HG03432 (cell line): ENCODE measurements at regions not wholly inside any gene's neighbourhood (a gene's known extent, or its start where the extent isn't known, plus 50 kb on each side); places are given as distances from the start of the nearest gene placed in this dataset.
"Not testable (repeated sequence)": the region's sequence is repeated elsewhere in the genome, so short reads cannot be mapped to it uniquely, and the experiment has no call there.

Source experiments
- ATAC-seq: cut with Tn5 transposase; IDR thresholded peaks from one replicate; pipeline ENCODE4 v1.9.1; 2021; ENCODE audit warnings: mild to moderate bottlenecking, moderate library complexity; ENCODE audit not compliant: unreplicated experiment

- peak; percentile 93 for ATAC-seq
These were observed 51.4 kb upstream of the LSM6 start for GRCh38 chr4:146124023-146124680.

DNA sequence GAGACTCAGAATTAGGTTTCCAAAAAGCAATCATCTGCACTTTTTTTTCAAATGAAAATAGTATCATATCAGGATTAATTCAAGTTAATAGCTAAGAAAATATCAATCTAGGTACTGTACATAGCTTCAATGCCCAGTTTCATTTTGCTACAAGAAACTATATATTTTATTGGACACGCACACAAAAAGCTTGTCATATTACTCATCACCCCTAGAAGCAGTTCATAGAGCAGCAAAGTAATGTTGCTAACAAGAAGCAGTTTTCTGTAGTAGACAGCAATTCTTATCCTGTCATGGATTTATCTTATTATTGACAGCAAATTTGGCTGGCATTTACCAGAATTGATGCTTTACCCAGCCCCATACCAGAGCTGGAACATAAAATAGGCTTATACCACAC lies 52.3 kb upstream of the LSM6 start:
- ATAC-seq: peak; percentile 42

DNA sequence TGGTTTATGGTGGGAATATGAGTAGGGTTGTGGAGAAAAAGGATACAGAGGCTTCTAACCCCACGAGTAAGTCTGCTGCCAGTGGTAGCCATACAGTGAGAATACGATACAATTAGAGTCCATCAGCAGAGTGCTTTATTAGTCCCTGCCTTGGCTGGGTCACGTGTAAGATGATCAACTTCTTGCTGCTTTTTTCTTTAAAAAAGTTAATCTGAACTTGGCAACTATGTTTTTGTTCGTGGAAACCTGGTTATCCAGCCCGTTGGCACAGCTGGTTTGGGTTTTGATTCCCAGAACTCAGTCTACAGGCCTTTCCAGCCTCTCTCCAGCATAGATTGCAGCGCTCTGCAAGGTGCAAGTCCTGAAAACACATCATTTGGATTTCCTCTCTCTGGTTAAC lies 53.1 kb upstream of the LSM6 start:
- ATAC-seq: no peak

DNA sequence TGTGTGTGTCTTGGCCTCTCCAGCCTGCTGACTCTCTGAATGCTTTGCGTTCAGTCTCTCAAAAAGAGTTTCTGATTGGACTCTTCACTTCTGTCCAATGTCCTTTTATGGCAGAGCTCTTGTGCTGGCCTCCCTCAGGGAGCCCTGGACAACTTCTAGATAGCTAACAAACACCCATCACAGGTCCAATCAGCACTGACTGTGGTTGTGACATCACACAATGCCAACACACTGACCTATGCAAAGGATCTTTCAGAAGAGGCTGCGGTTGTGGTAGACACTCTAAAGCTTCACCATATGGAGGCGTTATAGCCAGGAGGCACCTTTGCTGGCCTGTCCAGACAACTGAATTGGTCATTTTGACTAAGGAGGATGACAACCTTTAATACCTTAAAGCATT lies 53.8 kb upstream of the LSM6 start:
- no peak for ATAC-seq

DNA sequence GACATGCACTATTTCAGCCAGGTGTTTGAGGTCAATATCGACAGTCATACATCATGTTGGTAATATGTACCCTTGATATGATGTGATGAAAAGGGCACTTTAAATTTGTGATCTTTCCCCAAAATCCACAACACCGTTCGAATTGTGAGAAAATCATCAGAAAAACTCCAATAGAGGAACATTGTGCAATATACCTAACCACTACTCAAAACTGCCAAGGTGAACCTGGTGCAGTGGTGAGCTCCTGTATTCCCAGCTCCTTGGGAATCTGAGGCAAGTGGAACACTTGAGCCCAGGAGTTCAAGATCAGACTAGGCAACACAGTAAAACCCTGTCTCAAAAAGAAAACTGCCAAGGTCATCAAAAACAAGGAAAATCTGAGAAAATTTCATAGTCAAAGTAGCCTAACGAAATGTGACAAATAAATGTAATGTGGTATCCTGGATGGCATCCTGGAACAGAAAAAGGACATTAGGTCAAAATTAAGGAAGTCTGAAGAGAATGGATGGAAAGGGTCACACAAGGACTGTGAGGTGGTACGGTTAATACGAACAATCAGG lies 55.6 kb upstream of the LSM6 start:
- ATAC-seq: no peak

DNA sequence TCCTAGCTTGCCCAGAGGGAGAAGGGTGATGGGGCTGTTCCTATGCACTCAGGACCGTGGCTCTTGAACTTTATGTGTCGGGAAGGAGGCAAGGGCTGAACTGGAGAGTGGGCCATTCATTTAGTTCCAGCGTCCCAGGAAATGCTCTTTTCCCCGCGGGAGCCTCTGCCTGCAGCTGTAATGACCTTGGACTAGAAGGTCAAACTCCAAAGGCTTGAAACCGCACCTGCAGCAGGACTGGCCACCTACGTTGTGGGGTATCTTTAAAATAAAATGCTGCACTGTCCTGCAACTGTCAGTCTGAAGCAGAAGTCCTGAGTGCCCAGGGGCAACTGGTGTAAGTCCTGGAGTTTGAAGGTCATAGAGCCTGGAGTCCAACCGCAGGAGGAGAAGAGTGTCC lies 61.5 kb upstream of the LSM6 start:
- ATAC-seq: no peak

- no peak for ATAC-seq
These were observed 62.3 kb upstream of the LSM6 start for GRCh38 chr4:146113171-146113570.

- ATAC-seq: peak; percentile 59
These were observed 63.1 kb upstream of the LSM6 start for GRCh38 chr4:146112389-146112788.

GRCh38 chr4:146110871-146111485 lies 64.5 kb upstream of the LSM6 start:
- peak; percentile 32 for ATAC-seq

DNA sequence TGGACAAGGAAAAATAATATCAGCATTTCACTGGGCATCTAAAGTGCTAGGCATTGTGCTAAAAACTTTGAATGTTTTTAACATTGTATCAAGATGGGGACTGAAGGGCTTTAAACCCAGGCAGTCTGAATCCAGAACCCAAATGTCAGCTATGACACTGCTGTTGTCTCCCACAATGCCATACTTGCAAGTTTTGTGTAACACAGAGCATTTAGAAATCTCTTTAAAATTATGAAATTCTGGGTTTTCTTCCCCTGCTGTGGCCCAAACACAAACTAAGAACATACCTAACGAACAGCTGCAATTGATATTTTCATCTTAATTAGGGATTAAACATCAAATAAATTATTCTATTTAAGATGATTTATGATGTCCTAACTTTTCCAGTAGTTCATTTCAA lies 66.8 kb upstream of the LSM6 start:
- ATAC-seq: no peak

DNA sequence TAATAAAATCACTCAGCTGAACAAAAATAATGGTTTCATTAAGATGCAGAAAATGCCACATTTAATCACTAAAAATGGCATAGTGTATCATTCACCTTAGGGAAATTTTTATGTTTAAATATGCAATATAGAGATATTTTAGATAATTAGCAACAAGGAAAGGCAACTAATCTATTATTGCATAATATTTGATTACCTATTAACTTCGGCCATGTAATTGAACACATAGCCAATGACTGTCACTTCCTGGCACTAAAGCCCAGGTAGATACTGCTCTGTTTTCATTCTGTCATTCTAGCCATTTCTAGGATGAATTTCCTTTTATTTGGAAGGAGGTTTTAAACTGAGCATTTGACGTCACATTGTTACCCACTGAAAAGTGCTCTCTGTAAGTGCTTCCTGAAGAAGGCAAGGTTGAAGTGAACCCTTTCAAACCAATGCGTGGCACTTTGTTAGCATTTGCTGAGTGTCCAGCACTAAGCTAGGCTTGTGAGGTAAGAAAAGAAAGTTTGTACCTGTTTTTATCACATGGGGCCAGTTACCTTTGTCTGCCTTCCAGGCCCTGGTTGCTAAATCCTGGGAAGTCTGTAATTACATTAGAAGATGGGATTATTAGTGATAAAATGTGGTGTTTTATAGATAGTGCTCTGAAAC lies 67.8 kb upstream of the LSM6 start:
- no peak for ATAC-seq

DNA sequence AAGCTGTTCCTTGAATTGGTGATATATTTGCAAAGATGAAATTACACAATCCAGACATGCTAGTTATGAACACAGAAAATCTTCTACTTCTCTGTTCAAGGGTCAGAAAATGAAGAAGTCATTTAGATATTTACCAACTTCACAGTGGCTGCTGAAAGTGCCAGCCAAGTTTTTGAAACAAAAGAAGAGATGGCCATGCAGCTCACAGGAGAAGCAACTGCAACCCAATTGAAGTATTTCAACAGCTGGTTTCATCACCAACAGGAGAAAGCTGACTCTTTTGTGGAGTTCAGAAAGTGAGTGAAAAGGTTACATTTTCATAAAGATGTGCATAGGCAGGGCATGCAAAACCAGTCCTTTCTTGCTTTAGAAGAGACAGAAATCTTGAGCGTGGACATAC lies 70.1 kb upstream of the LSM6 start:
- peak; percentile 65 for ATAC-seq

DNA sequence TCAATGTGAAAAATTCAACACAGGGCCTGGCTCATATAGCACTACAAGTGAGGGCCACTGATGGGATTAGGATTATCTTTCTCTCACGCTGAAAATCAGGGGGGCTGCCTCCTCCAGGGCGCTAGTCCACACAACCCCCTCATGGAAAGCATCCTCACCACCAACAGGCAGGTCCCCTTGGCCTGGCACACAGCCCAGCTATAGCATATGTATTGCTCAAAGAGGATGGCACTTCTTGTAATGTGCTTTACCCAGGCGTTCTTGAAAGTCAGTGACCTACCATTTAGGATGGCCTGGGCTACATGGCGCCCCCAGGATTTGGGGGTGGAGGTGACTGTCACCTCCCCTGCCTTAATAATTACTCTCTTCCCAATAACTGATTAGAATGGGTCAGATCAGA lies 71.0 kb upstream of the LSM6 start:
- ATAC-seq: no peak

DNA sequence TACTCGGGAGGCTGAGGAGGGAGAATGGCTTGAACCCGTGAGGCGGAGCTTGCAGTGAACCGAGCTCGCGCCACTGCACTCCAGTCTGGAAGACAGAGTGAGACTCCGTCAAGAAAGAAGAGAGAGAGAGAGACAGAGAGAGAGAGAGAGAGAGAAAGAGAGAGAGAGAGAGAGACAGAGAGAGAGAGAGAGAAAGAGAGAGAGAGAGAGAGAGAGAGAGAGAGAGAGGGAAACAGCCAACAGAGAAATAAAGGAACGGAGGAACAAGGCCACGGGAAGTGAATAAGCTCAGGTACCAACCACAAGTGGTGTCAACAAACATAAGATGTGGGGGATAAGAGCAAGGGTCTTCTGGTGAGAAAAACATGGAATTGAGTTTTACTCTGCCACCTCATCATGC lies 71.5 kb upstream of the LSM6 start:
- ATAC-seq: not testable (repeated sequence)

DNA sequence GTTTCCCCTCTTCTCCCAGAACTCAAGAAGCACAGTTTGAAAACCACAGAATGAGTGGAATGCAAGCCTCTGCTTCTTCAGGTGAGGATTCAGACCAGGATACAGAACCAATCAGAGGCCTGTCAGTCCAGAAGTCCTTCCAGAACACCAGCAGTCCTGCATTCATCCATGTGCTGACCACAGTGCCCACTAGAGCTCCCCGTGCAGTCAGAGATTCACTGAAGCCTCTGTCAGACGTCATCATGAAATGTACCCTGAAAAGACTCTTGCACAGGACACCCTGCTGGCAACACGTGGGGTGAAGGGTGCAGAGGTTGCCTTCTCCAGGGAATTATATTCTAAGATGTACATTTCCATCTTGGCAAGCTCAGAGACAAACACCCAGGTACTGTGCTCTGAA lies 75.9 kb upstream of the LSM6 start:
- peak; percentile 12 for ATAC-seq

- ATAC-seq: peak; percentile 67
These were observed 76.5 kb upstream of the LSM6 start for GRCh38 chr4:146098978-146099377.

DNA sequence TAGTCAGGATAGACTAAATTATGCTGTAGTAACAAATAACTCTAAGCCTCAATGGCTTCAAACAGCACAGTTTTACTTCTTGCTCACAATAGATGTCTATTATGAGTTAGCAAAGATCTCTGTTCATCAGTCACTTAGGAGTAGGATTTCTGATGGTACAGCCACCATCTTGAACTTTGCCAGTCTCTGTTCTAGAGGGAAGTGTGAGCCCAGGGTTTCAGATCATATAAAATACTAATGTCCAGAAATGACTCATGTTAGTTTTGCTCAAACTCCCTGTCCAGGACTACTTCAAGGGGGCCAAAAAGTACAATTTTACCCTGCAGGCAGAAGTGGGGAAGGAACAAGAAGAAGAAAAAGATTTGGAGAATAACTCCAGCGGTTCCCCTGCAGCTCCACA lies 77.1 kb upstream of the LSM6 start:
- peak; percentile 80 for ATAC-seq

DNA sequence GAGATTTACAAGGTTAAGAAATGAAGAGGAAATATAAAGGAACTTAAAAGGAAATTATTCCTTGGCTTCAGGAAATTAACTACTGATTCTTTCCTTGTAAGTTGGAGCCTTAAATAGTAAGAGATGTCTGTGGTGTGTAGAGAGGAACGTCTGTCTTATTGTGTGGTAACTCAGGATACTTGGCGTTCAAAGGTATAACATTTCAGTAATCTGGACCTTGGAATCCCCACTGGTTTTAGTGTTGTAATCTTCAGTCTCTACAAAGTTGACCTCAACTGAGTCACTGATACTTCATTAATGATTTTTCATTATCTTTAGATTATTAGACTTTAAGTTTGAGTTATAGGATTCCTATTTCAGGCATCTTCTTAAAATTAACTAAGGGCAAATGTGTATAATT lies 79.1 kb upstream of the LSM6 start:
- ATAC-seq: no peak

- ATAC-seq: no peak
These were observed 79.7 kb upstream of the LSM6 start for GRCh38 chr4:146095860-146096259.

- no peak for ATAC-seq
These were observed 80.3 kb upstream of the LSM6 start for GRCh38 chr4:146095091-146095690.

GRCh38 chr4:146088690-146089089 lies 86.8 kb upstream of the LSM6 start:
- no peak for ATAC-seq

DNA sequence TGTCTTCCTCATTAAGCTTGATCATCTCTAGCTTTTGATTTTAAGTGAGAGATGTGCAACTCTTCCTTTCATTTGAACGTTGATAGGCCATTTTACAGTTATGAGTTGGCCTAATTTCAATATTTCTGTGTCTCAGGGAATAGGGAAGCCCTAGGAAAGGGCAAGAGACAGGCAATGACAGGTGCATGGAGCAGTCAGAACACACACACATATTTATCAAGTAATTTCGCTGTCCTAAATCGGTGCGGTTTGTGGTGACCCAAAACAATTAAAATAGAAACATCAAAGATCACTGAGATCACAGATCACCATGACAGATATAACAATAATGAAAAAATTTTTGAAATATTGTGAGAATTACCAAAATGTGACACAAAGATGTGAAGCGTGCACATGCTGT lies 87.7 kb upstream of the LSM6 start:
- no peak for ATAC-seq
